Gastrocnemius medialis (tissue), 4 donors: ENCODE measurements at regions not wholly inside any gene's neighbourhood (a gene's known extent, or its start where the extent isn't known, plus 50 kb on each side); places are given as distances from the start of the nearest gene placed in this dataset.

Experiments
- POLR2A ChIP-seq, 2 donors: fragments of 450-650 bp; IDR thresholded peaks; one replicate each; pipeline ENCODE4 v1.6.1; 2017; ENCODE audit warnings: antibody characterized with exemption in 2 of 2, mild to moderate bottlenecking in 2 of 2, moderate library complexity in 2 of 2
- TF ChIP-seq, protein P1 (sequence below), 5 experiments: fragments of 450-650 bp in 3 of 5; fragments of 200-600 bp in 2 of 5; sonication (generic) in 2 of 5; IDR thresholded peaks in 4 of 5; conservative IDR thresholded peaks in 1 of 5; 1 replicate in 4 of 5; 2 replicates in 1 of 5; pipeline ENCODE4 v1.5.1; 2016 to 2019; ENCODE audit warnings: antibody characterized with exemption in 5 of 5, mild to moderate bottlenecking in 3 of 5, moderate library complexity in 3 of 5

DNA sequence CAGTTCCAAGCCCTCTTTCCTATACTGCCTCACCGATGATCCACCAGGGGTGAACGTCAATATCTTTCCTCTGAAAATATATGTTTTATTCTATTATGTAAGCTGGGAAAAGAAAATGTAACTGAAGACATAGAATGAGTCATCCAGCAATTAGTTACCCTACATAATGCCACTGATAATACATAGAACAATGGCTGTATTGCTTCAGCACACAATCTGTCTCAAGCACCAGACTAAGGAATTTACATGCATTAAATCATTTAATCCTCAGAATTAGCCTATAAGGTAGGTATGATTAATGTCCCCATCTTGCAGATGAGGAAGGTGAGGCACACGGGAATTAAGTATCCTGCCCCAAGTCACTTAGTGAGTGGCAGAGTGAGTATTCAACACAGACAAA, 472.8 kb downstream of the TOX3 start:
- TF ChIP-seq, protein P1, sequence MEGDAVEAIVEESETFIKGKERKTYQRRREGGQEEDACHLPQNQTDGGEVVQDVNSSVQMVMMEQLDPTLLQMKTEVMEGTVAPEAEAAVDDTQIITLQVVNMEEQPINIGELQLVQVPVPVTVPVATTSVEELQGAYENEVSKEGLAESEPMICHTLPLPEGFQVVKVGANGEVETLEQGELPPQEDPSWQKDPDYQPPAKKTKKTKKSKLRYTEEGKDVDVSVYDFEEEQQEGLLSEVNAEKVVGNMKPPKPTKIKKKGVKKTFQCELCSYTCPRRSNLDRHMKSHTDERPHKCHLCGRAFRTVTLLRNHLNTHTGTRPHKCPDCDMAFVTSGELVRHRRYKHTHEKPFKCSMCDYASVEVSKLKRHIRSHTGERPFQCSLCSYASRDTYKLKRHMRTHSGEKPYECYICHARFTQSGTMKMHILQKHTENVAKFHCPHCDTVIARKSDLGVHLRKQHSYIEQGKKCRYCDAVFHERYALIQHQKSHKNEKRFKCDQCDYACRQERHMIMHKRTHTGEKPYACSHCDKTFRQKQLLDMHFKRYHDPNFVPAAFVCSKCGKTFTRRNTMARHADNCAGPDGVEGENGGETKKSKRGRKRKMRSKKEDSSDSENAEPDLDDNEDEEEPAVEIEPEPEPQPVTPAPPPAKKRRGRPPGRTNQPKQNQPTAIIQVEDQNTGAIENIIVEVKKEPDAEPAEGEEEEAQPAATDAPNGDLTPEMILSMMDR (IDR thresholded peaks at IDR 0.05 in 4 of 5, conservative IDR thresholded peaks at IDR 0.05 in 1 of 5), result no peak
- TF ChIP-seq POLR2A (IDR thresholded peaks at IDR 0.05), result no peak
